NCI-H187 treated with DMSO at 0.1 percent for 48 hours (cell line): ENCODE measurements at regions not wholly inside any gene's neighbourhood (a gene's known extent, or its start where the extent isn't known, plus 50 kb on each side); places are given as distances from the start of the nearest gene placed in this dataset.
"Not testable (repeated sequence)": the region's sequence is repeated elsewhere in the genome, so short reads cannot be mapped to it uniquely, and the experiment has no call there.

Experiments
- DNase-seq: peaks from one replicate; lab custom pipeline; 2025; lab: John Stamatoyannopoulos, UW

DNA sequence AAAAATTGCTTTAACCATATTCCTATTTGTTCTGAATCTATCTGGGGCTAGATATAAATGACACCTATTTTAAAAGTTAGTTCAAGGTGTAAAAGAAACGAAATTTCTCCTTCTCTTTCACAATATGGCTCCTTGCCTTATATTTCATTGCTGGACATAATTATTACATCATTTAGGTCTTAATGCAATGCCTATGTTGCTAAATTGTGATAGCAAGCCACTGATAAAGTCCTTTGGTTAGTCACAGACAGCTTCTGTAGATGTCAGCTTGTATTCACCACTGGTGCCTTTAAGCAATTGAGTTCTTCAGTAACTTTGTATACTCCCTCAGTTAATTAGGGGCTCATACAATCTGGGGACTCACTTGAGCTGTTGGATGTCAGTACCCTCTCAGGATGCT, 1236.6 kb downstream of the GATA3 start:
- no peak for DNase-seq

GRCh38 chr10:9294132-9294663, 1239.7 kb downstream of the GATA3 start:
- DNase-seq, result no peak

DNA sequence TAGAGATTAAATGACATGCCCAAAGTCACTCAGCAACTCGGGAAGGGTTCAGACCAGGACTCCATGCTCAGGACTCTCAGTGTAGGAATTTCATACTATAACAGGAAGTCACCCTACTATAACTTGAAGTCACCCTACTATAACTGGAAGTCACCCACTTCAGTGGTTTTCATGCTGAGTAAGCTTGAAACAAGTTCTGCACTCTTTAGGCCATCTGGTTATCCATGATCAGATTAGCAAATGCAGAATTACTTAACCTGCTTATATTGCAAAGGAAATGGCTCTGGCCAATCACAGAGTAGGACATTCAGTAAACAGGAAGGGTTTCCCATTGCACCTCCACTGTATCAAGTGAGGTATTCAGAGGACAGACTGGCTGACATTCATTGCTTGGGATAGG, 1240.4 kb downstream of the GATA3 start:
- no peak for DNase-seq

DNA sequence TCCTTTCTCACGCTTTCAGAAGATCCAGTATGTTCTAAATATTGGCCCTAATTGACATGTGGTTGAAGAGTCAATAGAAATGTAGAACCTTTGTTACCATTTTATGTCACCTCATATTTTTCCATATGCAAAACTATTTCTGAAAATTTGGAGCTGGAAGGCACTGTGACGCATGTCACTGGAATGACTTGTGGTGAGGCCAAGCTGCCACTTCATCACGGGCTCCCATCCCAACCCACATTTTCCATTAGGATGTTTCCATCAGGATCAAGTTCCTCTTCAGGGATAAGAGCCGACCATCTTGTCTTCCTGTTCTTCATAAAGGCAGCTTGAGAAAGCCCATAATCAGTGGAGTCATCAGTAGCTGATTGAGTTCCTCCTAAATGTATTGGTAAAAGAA, 1241.7 kb downstream of the GATA3 start:
- DNase-seq, result no peak

DNA sequence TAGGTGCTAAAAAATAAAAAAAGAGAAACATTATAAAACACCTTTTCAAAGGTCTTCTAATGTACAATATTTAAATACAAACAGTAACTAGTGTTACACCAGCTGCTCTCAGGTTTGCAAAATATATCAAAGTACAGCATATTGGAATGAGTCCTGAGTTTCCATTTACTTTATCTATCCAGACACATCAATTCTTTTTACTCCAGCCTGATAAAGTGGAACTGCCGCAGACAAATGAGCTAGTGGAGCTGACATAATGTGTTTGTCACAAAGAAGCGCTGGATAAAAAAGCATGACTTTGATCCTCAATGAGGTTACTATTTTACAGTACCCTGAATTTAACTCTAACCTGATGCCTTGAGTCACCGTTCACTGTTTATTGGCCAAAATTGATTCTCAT, 1243.1 kb downstream of the GATA3 start:
- no peak for DNase-seq

DNA sequence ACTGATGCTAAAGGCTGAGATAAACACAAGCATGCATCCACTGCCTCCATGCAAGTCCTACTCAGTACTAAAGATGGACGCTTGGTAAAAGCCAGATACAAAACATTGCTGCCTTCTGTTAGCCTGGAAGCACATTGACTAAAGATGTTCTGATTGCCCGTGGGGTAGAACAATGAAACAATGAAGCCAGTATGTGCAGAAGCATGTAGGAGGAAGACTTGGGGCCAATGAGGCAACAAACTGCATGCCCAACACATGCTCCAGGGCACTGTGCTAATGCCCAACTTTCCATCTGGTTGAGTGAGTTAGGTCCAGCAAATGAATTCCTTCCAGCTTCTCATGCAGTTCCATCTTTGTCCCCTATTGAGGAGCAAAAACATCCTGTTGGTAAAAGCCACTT, 1245.5 kb downstream of the GATA3 start:
- no peak for DNase-seq

DNA sequence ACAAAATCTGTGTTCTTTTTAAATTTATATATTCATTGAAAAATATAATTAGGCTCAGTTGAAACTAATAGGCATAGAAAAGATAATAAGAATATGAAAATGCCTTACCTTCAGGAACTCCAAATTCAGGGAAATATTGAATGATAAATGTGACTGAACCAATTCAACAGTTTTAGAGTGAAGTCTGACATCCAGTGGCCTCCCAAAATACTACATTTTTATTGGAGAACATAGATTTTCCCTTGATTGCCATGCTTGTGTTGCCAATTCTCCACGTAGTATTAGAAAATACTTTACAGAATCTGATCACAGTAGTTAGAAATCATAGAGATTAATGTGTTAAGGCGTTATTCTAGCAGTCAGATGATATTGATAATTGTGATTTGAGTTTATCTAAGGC, 1246.7 kb downstream of the GATA3 start:
- DNase-seq, result no peak

GRCh38 chr10:9301554-9301953, 1247.1 kb downstream of the GATA3 start:
- no peak for DNase-seq

GRCh38 chr10:9302140-9302746, 1247.8 kb downstream of the GATA3 start:
- peak; percentile 0 for DNase-seq

DNA sequence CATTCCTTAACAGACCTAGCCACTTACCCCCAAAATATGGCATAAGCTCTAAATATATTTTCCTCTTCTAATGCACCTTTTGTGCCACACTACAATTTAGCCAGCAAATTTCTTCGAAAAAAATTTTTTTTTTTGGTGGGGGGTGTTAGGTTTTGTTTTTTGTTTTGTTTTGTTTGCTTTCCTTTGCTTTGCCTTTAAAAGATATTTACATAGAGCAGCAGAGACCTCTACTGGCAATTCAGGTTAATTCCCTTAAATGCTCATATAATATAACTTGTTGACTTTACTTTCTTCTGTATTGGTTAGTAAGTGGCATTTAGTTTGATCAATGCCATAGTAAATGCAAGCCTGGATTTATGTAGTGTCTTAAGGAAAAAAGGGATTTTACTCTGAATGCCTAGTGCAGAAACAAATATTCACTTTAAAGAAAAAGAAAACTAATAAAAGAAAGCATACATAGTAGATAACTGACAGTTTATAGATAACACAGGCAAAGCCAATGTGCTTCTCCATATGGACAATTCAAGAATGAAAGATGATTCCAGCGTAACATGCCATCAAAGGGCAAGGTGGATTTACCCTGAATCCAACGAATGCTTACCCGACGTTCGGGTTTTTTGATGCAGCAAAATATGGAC, 1250.6 kb downstream of the GATA3 start:
- DNase-seq, result no peak

GRCh38 chr10:9311702-9312499, 1257.4 kb downstream of the GATA3 start:
- DNase-seq, result no peak

DNA sequence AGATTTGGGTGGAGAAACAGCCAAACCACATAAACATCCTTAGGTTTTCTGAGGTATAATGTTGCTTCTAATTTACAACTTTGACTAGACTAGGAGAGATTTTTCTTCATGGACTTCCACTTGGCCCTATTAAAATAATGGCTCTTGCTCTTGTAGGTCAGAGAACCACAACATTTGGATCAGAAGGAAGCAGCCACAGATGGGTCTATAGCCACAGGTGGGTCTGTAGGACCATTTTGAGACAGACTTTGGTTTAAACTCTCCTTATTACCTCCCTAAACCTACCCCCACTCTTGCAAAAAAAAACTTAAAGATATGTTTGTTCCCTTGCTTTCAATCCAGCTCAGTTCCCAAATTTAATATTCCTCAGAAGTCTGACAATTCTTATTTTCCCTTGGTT, 1260.8 kb downstream of the GATA3 start:
- DNase-seq, result no peak

DNA sequence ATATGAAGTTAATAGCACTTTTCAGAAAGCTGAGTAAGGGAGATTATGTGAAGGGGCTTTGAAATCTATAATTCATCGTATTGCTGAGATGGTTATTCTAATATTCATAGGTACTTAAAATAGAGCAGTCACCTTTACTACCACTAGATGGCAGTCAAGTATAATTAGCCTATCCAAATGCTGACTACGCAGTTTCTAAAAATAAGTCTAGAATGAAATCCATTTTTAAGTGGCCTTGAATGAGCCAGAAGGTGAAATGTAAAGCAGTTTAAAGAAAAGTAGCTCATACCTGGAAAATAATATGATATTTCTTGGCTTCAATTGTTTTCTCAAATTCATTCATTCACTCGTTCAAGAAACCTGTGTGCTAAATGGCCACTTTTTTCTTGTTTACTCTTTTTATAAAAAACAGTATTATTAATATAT, 1277.1 kb downstream of the GATA3 start:
- peak; percentile 1 for DNase-seq

GRCh38 chr10:9334270-9334669, 1279.8 kb downstream of the GATA3 start:
- DNase-seq, result no peak

- no peak for DNase-seq
These were observed 1285.2 kb downstream of the GATA3 start for GRCh38 chr10:9339716-9340115.

GRCh38 chr10:9342885-9343570, 1288.5 kb downstream of the GATA3 start:
- DNase-seq, result peak; percentile 1

DNA sequence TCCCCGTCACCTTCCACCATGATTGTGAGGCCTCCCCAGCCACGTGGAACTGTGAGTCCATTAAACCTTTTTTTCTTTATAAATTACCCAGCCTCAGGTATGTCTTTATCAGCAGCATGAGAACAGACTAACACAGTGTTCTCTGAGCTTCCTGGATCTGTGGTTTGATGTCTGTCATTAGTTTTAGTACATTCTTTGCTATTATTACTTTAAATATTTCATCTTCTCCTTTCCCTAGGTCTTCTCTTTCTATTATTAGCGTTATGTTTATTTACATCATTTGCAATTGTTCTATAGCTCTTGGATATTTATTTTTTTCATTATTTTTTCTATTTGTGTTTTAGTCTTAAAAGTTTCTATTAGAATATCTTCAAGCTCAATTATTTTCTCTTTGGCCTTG, 1293.4 kb downstream of the GATA3 start:
- not testable (repeated sequence) for DNase-seq

- no peak for DNase-seq
These were observed 1303.0 kb downstream of the GATA3 start for GRCh38 chr10:9357471-9357870.

DNA sequence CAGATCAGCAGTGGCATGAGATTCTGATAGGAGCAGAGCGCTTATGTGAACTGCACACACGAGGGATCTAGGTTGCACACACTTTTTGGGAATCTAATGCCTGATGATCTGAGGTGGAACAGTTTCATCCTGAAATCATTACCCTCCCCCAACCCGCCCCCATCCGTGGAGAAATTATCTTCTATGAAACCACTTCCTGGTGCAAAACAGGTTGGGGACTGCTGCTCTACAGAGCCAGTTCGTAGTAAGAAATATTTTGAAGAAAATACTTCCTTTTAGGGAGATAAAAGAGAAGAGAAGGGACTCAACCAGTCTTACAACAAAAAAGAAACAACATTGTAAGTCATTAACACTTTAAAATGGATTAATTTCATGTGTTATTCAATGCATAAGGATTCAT, 1308.2 kb downstream of the GATA3 start:
- DNase-seq, result no peak

DNA sequence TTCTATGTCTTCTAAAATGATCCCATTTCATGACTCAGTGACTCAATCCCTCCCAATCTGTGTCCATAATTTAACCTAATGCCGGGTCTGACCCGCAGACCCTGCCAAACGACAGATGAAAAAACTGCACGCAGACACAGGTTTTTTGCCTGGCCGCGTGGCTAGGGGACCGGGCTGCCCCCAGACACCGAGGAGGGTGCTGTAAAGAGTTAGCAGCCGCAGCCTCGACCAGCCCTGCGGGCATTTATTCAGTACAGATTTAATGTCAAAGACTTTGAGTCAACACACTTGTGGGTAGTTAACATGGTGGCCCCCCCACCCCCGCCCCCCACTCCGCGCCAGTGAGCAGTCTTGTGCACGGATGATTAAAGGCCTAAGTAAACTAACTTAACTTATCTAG, 1324.7 kb downstream of the GATA3 start:
- no peak for DNase-seq

- no peak for DNase-seq
These were observed 1327.4 kb downstream of the GATA3 start for GRCh38 chr10:9381733-9382532.

DNA sequence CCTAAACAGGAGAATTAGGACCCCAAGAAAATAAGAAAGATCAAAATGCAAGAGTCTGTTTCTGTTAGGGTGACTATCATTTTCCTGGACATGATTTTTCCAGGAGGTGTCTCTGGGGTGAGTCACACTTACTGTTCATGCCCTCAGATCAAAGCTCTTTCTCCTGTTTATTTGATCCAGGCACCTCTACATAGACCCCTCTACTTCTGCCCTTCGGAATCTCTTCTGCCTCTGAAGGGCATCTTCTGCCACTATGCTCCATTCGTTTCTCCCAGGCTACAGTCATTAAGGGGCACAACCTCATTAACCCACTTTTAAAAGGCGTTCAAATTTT, 1328.0 kb downstream of the GATA3 start:
- DNase-seq, result no peak
